ENCODE measurements at regions not wholly inside any gene's neighbourhood (a gene's known extent, or its start where the extent isn't known, plus 50 kb on each side); places are given as distances from the start of the nearest gene placed in this dataset.

DNA sequence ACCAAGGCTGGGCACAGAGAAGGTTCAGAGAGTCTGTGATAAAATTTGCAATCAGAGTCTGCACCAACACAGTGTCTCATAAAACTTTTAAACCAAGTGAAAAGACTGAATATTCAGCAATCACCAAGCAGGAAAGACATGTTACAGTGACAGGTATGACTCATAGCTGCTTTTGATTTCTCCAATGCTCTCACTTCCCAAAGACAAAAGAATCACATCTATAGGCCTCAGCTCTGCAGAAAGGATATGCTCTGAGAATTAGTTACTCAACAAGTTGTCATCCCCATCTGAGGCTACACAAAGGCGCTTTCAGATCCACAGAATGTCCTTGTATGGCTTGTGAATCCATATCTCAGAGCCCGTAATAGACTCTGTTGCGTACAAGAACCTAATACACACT lies 92.5 kb downstream of the KCNF1 start:
- Mint-ChIP-seq H3K27ac (peak overlapping the region in 2 of 7 donors; percentile 4 to 11), H3K4me3 (peak overlapping the region in 1 of 2 donors; percentile 33), H3K27me3 (ENCODE audit: low read depth in 3 of 3) (peaks cover 2 to 4% (median 4%) of the 10 kb centered on the region in 3 donors), H3K36me3 (no peaks in the 10 kb centered on the region), H3K4me1 (peaks cover 17% of the 10 kb centered on the region), H3K9me3 (no peaks in the 10 kb centered on the region)
- Histone ChIP-seq H3K4me1 (ENCODE audit: control insufficient read depth in 1 of 2, insufficient read depth in 2 of 2, low read length in 2 of 2) (peaks cover 12 to 13% of the 10 kb centered on the region in 2 donors), H3K9ac (ENCODE audit: insufficient read depth, low read length, poor library complexity, severe bottlenecking) (no peak overlapping the region), H3K4me2 (replicated peaks; ENCODE audit: extremely low read depth, low read length, poor library complexity, severe bottlenecking) (no peak overlapping the region), H3K9me3 (replicated peaks in 1 of 2; ENCODE audit: control insufficient read depth in 1 of 2, insufficient read depth in 1 of 2, low read length in 2 of 2) (no peaks in the 10 kb centered on the region), H3K79me2 (ENCODE audit: insufficient read depth, low read length) (no peaks in the 10 kb centered on the region), H3K4me3 (replicated peaks in 1 of 3; ENCODE audit: low read depth in 2 of 3, low read length in 3 of 3) (no peak overlapping the region), H4K20me1 (ENCODE audit: insufficient read depth, low read length) (no peaks in the 10 kb centered on the region), H2AFZ (ENCODE audit: insufficient read depth, low read depth, low read length, poor library complexity, severe bottlenecking) (peak overlapping the region; percentile 14), H3K27ac (ENCODE audit: low read depth in 1 of 2, low read length in 2 of 2) (no peak overlapping the region), H3K27me3 (ENCODE audit: control insufficient read depth in 2 of 2, insufficient read depth in 2 of 2, low read length in 2 of 2) (no peaks in the 10 kb centered on the region), H3K36me3 (replicated peaks in 1 of 2; ENCODE audit: control insufficient read depth in 1 of 2, insufficient read depth in 2 of 2, low read length in 2 of 2) (no peaks in the 10 kb centered on the region)
- TF ChIP-seq, protein P1, sequence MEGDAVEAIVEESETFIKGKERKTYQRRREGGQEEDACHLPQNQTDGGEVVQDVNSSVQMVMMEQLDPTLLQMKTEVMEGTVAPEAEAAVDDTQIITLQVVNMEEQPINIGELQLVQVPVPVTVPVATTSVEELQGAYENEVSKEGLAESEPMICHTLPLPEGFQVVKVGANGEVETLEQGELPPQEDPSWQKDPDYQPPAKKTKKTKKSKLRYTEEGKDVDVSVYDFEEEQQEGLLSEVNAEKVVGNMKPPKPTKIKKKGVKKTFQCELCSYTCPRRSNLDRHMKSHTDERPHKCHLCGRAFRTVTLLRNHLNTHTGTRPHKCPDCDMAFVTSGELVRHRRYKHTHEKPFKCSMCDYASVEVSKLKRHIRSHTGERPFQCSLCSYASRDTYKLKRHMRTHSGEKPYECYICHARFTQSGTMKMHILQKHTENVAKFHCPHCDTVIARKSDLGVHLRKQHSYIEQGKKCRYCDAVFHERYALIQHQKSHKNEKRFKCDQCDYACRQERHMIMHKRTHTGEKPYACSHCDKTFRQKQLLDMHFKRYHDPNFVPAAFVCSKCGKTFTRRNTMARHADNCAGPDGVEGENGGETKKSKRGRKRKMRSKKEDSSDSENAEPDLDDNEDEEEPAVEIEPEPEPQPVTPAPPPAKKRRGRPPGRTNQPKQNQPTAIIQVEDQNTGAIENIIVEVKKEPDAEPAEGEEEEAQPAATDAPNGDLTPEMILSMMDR (IDR thresholded peaks at IDR 0.05) = no peak
- intact Hi-C loops (cut with micrococcal nuclease) = no loop called here
- DNase-seq = peak; percentile 4 to 40 (median 6)
- WGBS (ENCODE audit: insufficient coverage) = no CpG with 5 or more reads among the region's 3 CpGs

DNA sequence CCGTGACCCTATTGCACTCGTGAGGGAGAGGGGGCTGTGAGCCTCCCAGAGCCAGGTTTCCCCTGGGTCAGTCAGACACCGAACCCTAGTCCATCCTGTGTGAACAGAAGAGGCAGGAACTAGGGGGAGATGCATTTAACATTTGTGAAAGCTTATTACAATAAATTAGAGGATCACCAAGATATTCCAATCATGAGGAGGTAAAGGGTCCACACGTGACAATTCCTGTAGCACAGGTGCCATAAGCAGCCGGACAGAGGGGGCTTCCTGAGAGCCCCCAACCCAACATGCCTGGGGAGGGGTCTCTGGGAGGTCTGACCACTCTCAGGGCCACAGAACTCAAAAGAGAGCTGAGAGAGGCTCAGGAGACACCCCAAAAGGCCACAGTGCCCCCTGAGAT lies 93.3 kb downstream of the KCNF1 start:
- TF ChIP-seq, protein P1 (IDR thresholded peaks at IDR 0.05) = no peak
- no peaks in the 10 kb centered on the region for H4K20me1 ChIP-seq (ENCODE audit: insufficient read depth, low read length)
- no peak overlapping the region for H3K4me3 ChIP-seq (replicated peaks in 1 of 3; ENCODE audit: low read depth in 2 of 3, low read length in 3 of 3)
- no peak for DNase-seq
- Mint-ChIP-seq H3K4me3 (no peak overlapping the region), H3K27me3 (ENCODE audit: low read depth in 3 of 3) (peaks cover 2 to 4% (median 4%) of the 10 kb centered on the region in 3 donors), H3K36me3 (no peaks in the 10 kb centered on the region), H3K27ac (peak overlapping the region in 2 of 7 donors; percentile 57 to 62), H3K9me3 (peaks cover 0 to 4% (median 0%) of the 10 kb centered on the region in 7 donors), H3K4me1 (peaks cover 17% of the 10 kb centered on the region)
- H3K79me2 ChIP-seq (ENCODE audit: insufficient read depth, low read length) = no peaks in the 10 kb centered on the region
- no peaks in the 10 kb centered on the region for H3K27me3 ChIP-seq (ENCODE audit: control insufficient read depth in 2 of 2, insufficient read depth in 2 of 2, low read length in 2 of 2)
- peaks cover 12 to 13% of the 10 kb centered on the region in 2 donors for H3K4me1 ChIP-seq (ENCODE audit: control insufficient read depth in 1 of 2, insufficient read depth in 2 of 2, low read length in 2 of 2)
- no peak overlapping the region for H3K9ac ChIP-seq (ENCODE audit: insufficient read depth, low read length, poor library complexity, severe bottlenecking)
- H3K27ac ChIP-seq (ENCODE audit: low read depth in 1 of 2, low read length in 2 of 2) = no peak overlapping the region
- no peaks in the 10 kb centered on the region for H3K36me3 ChIP-seq (replicated peaks in 1 of 2; ENCODE audit: control insufficient read depth in 1 of 2, insufficient read depth in 2 of 2, low read length in 2 of 2)
- no peak overlapping the region for H3K4me2 ChIP-seq (replicated peaks; ENCODE audit: extremely low read depth, low read length, poor library complexity, severe bottlenecking)
- H3K9me3 ChIP-seq (replicated peaks in 1 of 2; ENCODE audit: control insufficient read depth in 1 of 2, insufficient read depth in 1 of 2, low read length in 2 of 2) = peaks cover 0 to 1% of the 10 kb centered on the region in 2 donors
- intact Hi-C loops (cut with micrococcal nuclease) = no loop called here
- no peak overlapping the region for H2AFZ ChIP-seq (ENCODE audit: insufficient read depth, low read depth, low read length, poor library complexity, severe bottlenecking)
- 89% methylated on average over 5 of the region's 5 CpGs for WGBS (ENCODE audit: insufficient coverage)

Data from CD14-positive monocyte (primary cell).